Stimulated activated memory B cell treated with anti-CD40 and anti-IgM and Interleukin-4, amounts not matched to agents 10 μg/mL and 1 μg/mL and 100 μg/mL, for 72 hours (primary cell): ENCODE measurements at regions not wholly inside any gene's neighbourhood (a gene's known extent, or its start where the extent isn't known, plus 50 kb on each side); places are given as distances from the start of the nearest gene placed in this dataset.

ENCODE experiments used
- ATAC-seq: fragments of 150-1000 bp; cut with Tn5 transposase; 2 replicates; pipeline ENCODE4 v1.10.0; 2021
- H3K27ac Mint-ChIP-seq: one replicate; pipeline ENCODE4 v1.8.0; 2022; ENCODE audit warnings: mild to moderate bottlenecking, mixed read lengths
- H3K27me3 Mint-ChIP-seq: one replicate; pipeline ENCODE4 v1.8.0; 2022; ENCODE audit warnings: mixed read lengths
- H3K36me3 Mint-ChIP-seq: one replicate; pipeline ENCODE4 v1.8.0; 2022; ENCODE audit warnings: mixed read lengths
- H3K4me1 Mint-ChIP-seq: one replicate; pipeline ENCODE4 v1.8.0; 2022; ENCODE audit warnings: mixed read lengths
- H3K4me3 Mint-ChIP-seq: one replicate; pipeline ENCODE4 v1.8.0; 2022; ENCODE audit warnings: mild to moderate bottlenecking, moderate library complexity, mixed read lengths
- H3K9me3 Mint-ChIP-seq: one replicate; pipeline ENCODE4 v1.8.0; 2022; ENCODE audit warnings: mixed read lengths

- Mint-ChIP-seq H3K36me3 (no peaks in the 10 kb centered on the region), H3K4me3 (no peak overlapping the region), H3K27me3 (peaks cover 12% of the 10 kb centered on the region), H3K4me1 (no peaks in the 10 kb centered on the region), H3K9me3 (no peaks in the 10 kb centered on the region), H3K27ac (no peak overlapping the region)
- no peak for ATAC-seq
These were observed 70.0 kb upstream of the SASH1 start for GRCh38 chr6:148272597-148272996.

DNA sequence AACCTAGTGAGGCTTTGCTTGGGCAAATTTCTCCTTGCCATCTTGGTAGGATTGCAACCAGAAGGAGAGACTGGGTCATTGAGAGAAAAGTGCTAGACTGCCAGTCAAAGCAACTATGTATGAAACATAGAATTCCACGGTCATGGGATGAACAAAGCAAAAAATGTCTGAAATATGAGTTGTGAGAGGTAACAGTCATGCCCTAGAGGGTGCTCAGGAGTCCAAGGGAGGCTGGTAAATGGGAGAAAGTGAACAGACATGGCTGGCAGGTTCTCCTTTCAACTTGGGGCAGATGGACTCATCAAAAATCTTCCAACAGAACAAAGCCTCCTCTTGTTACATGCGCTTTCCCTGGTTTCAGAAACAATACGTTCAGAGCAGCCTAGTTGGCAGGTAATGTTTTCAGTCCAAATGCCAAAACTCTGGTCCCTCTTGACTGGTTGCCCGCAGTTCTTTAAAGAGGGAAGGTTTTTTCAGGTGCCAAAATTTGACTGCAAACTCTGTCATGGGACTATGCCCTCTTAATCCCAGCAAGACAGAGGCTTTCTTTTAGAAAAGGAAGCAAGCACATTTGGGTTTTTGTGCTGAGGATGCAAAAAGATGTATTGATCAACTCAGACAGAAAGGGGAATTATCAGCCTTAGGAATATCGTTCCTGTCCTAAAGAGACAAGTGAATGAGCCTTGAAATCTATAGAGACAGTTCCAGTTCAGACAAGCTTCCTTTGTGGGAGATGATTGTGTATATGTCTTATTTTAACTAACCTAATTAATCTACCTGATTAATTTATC lies 68.5 kb upstream of the SASH1 start:
- H3K27me3 Mint-ChIP-seq, result peaks cover 12% of the 10 kb centered on the region
- H3K36me3 Mint-ChIP-seq, result no peaks in the 10 kb centered on the region
- ATAC-seq, result no peak
- no peak overlapping the region for H3K27ac Mint-ChIP-seq
- H3K4me1 Mint-ChIP-seq, result no peaks in the 10 kb centered on the region
- no peak overlapping the region for H3K4me3 Mint-ChIP-seq
- H3K9me3 Mint-ChIP-seq, result no peaks in the 10 kb centered on the region

- Mint-ChIP-seq H3K4me1 (no peaks in the 10 kb centered on the region), H3K27me3 (peaks cover 12% of the 10 kb centered on the region), H3K36me3 (no peaks in the 10 kb centered on the region), H3K9me3 (no peaks in the 10 kb centered on the region), H3K27ac (no peak overlapping the region), H3K4me3 (no peak overlapping the region)
- ATAC-seq, result no peak
These were observed 67.8 kb upstream of the SASH1 start for GRCh38 chr6:148274809-148275208.

- no peaks in the 10 kb centered on the region for H3K4me1 Mint-ChIP-seq
- H3K36me3 Mint-ChIP-seq, result no peaks in the 10 kb centered on the region
- peaks cover 12% of the 10 kb centered on the region for H3K27me3 Mint-ChIP-seq
- H3K27ac Mint-ChIP-seq, result no peak overlapping the region
- no peak overlapping the region for H3K4me3 Mint-ChIP-seq
- no peak for ATAC-seq
- H3K9me3 Mint-ChIP-seq, result no peaks in the 10 kb centered on the region
These were observed 57.4 kb upstream of the SASH1 start for GRCh38 chr6:148285205-148285604.

- Mint-ChIP-seq H3K36me3 (no peaks in the 10 kb centered on the region), H3K4me3 (no peak overlapping the region), H3K27ac (no peak overlapping the region), H3K9me3 (no peaks in the 10 kb centered on the region), H3K4me1 (no peaks in the 10 kb centered on the region), H3K27me3 (peaks cover 17% of the 10 kb centered on the region)
- ATAC-seq, result no peak
These were observed 56.1 kb upstream of the SASH1 start for GRCh38 chr6:148286563-148286962.

DNA sequence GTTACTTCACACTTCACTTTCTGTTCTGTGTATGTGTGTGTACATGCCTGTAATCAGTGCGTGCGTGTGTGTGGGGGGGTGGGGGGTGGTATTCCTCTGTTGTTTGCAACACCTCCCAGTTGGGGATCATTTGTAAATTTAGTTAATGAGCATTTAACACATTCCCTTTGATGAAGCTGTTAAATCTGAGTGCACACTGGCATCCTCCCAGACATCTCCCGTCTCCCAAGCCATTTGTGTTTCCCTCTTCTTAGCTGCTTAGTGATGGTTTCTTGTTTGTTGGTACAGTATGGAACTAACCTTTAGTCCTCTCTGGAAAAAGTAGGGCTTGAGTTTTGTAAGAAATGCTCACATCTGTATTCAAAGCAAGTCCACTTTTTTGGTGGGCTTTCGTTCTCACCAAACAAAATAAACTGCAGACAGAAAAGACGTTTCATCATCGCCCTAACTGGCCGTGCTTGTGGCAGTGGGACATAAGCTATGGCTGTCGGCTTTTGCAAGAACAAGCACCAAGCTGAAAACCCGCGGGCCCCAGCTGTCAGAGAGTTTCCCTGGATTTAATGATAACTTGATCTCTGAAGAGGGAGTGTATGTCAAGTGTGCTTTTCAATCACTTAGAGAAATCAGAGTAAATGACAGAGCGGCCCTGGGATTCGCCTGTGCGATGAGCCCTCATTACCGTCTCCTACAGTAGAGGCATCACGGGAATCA lies 54.9 kb upstream of the SASH1 start:
- H3K27me3 Mint-ChIP-seq, result peaks cover 21% of the 10 kb centered on the region
- no peaks in the 10 kb centered on the region for H3K36me3 Mint-ChIP-seq
- no peak overlapping the region for H3K27ac Mint-ChIP-seq
- H3K9me3 Mint-ChIP-seq, result no peaks in the 10 kb centered on the region
- ATAC-seq, result no peak
- H3K4me1 Mint-ChIP-seq, result no peaks in the 10 kb centered on the region
- H3K4me3 Mint-ChIP-seq, result no peak overlapping the region

- ATAC-seq, result no peak
- H3K4me1 Mint-ChIP-seq, result no peaks in the 10 kb centered on the region
- H3K4me3 Mint-ChIP-seq, result no peak overlapping the region
- H3K27me3 Mint-ChIP-seq, result peaks cover 21% of the 10 kb centered on the region
- no peaks in the 10 kb centered on the region for H3K36me3 Mint-ChIP-seq
- no peaks in the 10 kb centered on the region for H3K9me3 Mint-ChIP-seq
- no peak overlapping the region for H3K27ac Mint-ChIP-seq
These were observed 54.1 kb upstream of the SASH1 start for GRCh38 chr6:148288541-148288940.

DNA sequence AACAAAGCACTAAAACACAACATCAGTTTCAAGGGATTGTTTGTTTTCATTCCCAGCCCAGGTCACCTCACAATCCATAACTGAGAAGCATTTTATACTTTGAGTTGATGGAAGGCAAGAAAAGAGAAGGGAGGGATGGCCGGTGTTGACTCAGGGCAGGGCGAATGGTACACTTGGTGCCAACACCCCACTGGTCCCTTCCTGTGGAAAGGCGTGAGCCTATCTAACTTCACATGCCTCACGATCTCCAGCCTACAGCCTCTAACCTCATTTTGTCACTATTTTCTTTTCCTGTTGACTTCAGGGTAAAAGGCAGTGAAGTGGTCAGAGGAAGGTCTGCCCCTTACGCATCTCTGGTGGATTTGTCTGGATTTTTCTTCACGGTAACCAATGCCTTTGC lies 53.5 kb upstream of the SASH1 start:
- Mint-ChIP-seq H3K36me3 (no peaks in the 10 kb centered on the region), H3K9me3 (no peaks in the 10 kb centered on the region), H3K27me3 (peaks cover 21% of the 10 kb centered on the region), H3K27ac (no peak overlapping the region), H3K4me3 (no peak overlapping the region), H3K4me1 (no peaks in the 10 kb centered on the region)
- ATAC-seq, result no peak

DNA sequence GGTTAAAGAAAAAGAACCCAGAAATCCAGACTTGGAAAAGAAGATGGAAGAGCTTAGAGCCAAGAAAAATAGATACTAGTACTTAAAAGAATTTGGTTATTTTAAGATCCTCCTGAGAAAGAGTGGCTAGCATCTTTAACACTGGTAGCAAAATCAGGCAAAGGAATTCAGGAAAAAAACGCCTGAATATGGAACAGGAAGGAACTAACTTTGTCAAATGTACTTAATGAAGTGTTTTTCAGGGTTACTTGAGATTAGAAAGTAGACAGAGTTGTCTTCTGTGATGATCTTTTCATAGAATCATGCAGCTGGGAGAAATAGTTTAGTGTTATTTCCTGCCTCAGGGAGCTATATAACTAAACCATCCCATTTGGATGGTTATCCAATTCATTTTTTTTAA lies 50.8 kb upstream of the SASH1 start:
- no peak overlapping the region for H3K27ac Mint-ChIP-seq
- ATAC-seq, result no peak
- no peaks in the 10 kb centered on the region for H3K4me1 Mint-ChIP-seq
- H3K27me3 Mint-ChIP-seq, result peaks cover 29% of the 10 kb centered on the region
- no peaks in the 10 kb centered on the region for H3K9me3 Mint-ChIP-seq
- no peak overlapping the region for H3K4me3 Mint-ChIP-seq
- no peaks in the 10 kb centered on the region for H3K36me3 Mint-ChIP-seq
